Activated T-cell treated with anti-CD3 and anti-CD28 coated beads, Interleukin-2, amount 50 U/mL, for 4 hours (primary cell): ENCODE measurements at regions not wholly inside any gene's neighbourhood (a gene's known extent, or its start where the extent isn't known, plus 50 kb on each side); places are given as distances from the start of the nearest gene placed in this dataset.
"Not testable (repeated sequence)": the region's sequence is repeated elsewhere in the genome, so short reads cannot be mapped to it uniquely, and the experiment has no call there.

ENCODE experiments used
- ATAC-seq, 2 donors: fragments of 200-7000 bp; cut with Tn5 transposase; one replicate each; pipeline ENCODE4 v1.10.0; 2021
- DNase-seq: peaks from one replicate; pipeline ENCODE4 v3.0.0-alpha.2; 2020
- H3K27me3 Mint-ChIP-seq: one replicate; pipeline ENCODE4 v1.8.0; 2021; ENCODE audit warnings: low read depth, mixed read lengths
- H3K36me3 Mint-ChIP-seq: one replicate; pipeline ENCODE4 v1.8.0; 2022; ENCODE audit warnings: mixed read lengths; ENCODE audit not compliant: insufficient read depth
- H3K4me1 Mint-ChIP-seq: one replicate; pipeline ENCODE4 v1.8.0; 2021; ENCODE audit warnings: low read depth, mixed read lengths
- H3K4me3 Mint-ChIP-seq: one replicate; pipeline ENCODE4 v1.8.0; 2021; ENCODE audit warnings: mild to moderate bottlenecking, moderate library complexity, mixed read lengths
- H3K9me3 Mint-ChIP-seq: one replicate; pipeline ENCODE4 v1.8.0; 2021; ENCODE audit warnings: mixed read lengths

DNA sequence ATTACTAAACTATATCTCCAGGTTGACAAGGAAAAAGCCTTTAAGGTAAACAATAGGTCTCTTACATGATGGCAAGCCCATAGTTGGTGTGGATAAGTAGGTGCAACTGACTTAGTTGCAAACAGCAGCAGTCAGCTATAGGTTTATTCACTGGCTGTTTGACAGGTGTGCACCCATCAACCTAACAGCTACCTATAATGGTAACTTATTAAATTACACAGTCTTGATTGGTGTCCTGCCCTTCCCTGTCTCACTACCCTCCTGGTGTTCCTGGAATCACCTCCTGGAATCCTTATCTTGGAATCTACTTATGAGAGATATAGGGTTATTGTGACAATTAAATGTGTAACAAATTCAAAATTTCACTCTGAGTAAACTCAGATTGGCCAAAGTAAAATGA, 467.8 kb upstream of the UBE2E2 start:
- Mint-ChIP-seq H3K36me3 (no peaks in the 10 kb centered on the region), H3K27me3 (no peaks in the 10 kb centered on the region), H3K4me1 (no peaks in the 10 kb centered on the region), H3K4me3 (no peak overlapping the region), H3K9me3 (peaks cover 10% of the 10 kb centered on the region)
- ATAC-seq (no peak), DNase-seq (no peak)

DNA sequence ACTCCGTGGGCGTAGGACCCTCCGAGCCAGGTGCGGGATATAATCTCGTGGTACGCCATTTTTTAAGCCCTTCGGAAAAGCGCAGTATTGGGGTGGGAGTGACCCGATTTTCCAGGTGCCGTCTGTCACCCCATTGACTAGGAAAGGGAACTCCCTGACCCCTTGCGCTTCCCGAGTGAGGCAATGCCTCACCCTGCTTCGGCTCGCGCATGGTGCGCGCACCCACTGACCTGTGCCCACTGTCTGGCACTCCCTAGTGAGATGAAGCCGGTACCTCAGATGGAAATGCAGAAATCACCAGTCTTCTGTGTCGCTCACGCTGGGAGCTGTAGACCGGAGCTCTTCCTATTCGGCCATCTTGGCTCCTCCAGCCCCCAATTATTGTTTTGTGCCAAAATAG, 459.7 kb upstream of the UBE2E2 start:
- H3K4me1 Mint-ChIP-seq, ATAC-seq, H3K27me3 Mint-ChIP-seq, H3K4me3 Mint-ChIP-seq, H3K36me3 Mint-ChIP-seq, DNase-seq, H3K9me3 Mint-ChIP-seq: not testable (repeated sequence)

- Mint-ChIP-seq H3K4me1 (no peaks in the 10 kb centered on the region), H3K9me3 (no peaks in the 10 kb centered on the region), H3K36me3 (no peaks in the 10 kb centered on the region), H3K4me3 (no peak overlapping the region), H3K27me3 (no peaks in the 10 kb centered on the region)
- no peak for ATAC-seq
- no peak for DNase-seq
Observed at GRCh38 chr3:22745321-22745720, 457.8 kb upstream of the UBE2E2 start.

DNA sequence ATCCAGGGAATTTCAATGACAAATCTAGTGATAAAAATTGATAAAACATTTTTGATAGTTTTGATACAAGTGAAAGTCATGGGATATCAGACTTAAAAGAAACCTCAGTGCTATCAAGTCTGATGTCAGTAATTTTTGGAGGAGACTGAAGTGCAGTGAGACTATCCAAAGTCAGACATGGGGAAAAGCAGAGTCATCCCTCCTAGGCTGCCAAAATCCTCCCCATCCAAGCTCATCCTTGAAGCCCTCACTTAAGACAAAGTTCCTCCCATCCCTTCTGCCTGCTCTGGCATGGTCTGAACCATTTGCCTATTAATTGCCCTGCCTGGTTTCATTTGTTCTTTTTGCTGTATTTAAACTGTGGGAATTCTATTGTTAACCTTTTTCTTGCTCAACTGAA, 456.9 kb upstream of the UBE2E2 start:
- Mint-ChIP-seq H3K9me3 (peaks cover 4% of the 10 kb centered on the region), H3K4me3 (no peak overlapping the region), H3K36me3 (no peaks in the 10 kb centered on the region), H3K27me3 (no peaks in the 10 kb centered on the region), H3K4me1 (no peaks in the 10 kb centered on the region)
- DNase-seq (no peak), ATAC-seq (no peak)

GRCh38 chr3:22748453-22749045, 454.6 kb upstream of the UBE2E2 start:
- no peak for DNase-seq
- H3K36me3 Mint-ChIP-seq, result no peaks in the 10 kb centered on the region
- no peaks in the 10 kb centered on the region for H3K4me1 Mint-ChIP-seq
- no peaks in the 10 kb centered on the region for H3K27me3 Mint-ChIP-seq
- no peak overlapping the region for H3K4me3 Mint-ChIP-seq
- H3K9me3 Mint-ChIP-seq, result peaks cover 5% of the 10 kb centered on the region
- ATAC-seq, result no peak

- H3K4me1 Mint-ChIP-seq, result no peaks in the 10 kb centered on the region
Observed at GRCh38 chr3:22759636-22760310, 443.4 kb upstream of the UBE2E2 start.

DNA sequence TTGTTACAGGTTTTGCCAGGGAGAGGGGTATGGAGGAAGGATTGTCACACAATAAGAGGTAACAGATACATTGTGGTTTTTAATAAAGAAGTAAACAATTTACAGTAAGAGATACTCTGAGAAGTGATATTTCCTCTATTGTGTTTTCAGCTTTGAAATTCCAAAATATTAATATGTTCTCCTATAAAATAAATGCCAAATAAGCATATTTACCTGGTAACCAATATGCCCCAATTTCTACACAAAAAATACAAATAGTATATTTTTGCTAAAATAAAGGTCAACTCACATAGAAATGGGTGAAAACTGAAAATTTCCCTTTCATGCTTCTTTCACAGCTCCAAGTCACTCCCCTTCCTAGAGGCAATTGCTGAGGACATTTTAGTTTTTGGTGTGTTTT, 437.4 kb upstream of the UBE2E2 start:
- Mint-ChIP-seq H3K4me1 (no peaks in the 10 kb centered on the region), H3K4me3 (no peak overlapping the region), H3K9me3 (peaks cover 11% of the 10 kb centered on the region), H3K27me3 (no peaks in the 10 kb centered on the region), H3K36me3 (no peaks in the 10 kb centered on the region)
- DNase-seq, result no peak
- ATAC-seq, result no peak

More at GRCh38 chr3:22759636-22760310, 443.4 kb upstream of the UBE2E2 start:
- Mint-ChIP-seq H3K9me3 (peaks cover 13% of the 10 kb centered on the region), H3K36me3 (no peaks in the 10 kb centered on the region), H3K27me3 (no peaks in the 10 kb centered on the region), H3K4me3 (no peak overlapping the region)
- ATAC-seq (no peak), DNase-seq (no peak)

- no peak for ATAC-seq
- Mint-ChIP-seq H3K36me3 (no peaks in the 10 kb centered on the region), H3K4me3 (no peak overlapping the region), H3K9me3 (peaks cover 11% of the 10 kb centered on the region), H3K27me3 (no peaks in the 10 kb centered on the region), H3K4me1 (no peaks in the 10 kb centered on the region)
- DNase-seq, result no peak
Observed at GRCh38 chr3:22777834-22778233, 425.3 kb upstream of the UBE2E2 start.

DNA sequence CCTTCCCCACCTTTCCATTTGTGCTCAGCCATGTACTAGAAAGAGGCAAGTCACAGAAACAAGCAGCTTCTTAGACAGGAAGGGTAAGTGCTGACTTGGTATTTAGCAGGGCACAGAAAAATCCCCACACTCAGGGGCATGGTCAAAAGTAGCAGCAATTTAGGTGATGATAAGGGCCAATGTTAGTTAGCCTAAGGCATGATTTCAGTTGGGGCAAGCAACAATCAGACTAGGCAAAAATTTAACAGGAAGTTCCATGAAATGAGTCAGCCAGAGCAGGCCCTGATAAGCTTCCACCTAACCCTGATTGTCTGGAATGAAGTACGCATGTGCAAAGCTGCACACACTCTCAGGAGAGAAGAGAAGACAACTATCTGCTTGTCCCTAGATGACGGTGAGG, 423.4 kb upstream of the UBE2E2 start:
- H3K4me1 Mint-ChIP-seq, result no peaks in the 10 kb centered on the region

DNA sequence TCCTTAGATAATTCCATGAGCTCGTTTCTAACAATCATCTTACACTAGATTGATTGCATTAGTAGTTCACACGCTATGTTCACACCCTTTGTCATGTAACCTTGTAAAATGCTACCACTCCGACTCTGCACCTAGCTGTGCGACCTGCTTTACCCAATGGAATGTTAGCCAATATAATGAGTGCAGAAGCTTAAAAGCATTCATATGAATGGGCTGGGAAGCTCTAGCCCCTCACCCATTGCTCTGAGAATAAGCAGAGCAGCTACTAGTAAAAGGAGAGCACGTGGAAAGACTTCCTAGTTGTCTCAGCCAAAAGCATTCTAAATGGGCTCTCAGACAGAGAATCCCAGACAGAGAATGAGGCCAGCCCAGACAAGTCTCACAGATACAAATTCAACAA, 410.6 kb upstream of the UBE2E2 start:
- Mint-ChIP-seq H3K27me3 (no peaks in the 10 kb centered on the region), H3K36me3 (no peaks in the 10 kb centered on the region), H3K4me3 (no peak overlapping the region), H3K9me3 (peaks cover 20% of the 10 kb centered on the region), H3K4me1 (no peaks in the 10 kb centered on the region)
- ATAC-seq (no peak), DNase-seq (no peak)

More for the DNA sequence above, 423.4 kb upstream of the UBE2E2 start:
- ATAC-seq (no peak), DNase-seq (no peak)
- no peaks in the 10 kb centered on the region for H3K27me3 Mint-ChIP-seq
- H3K36me3 Mint-ChIP-seq, result no peaks in the 10 kb centered on the region
- H3K9me3 Mint-ChIP-seq, result peaks cover 28% of the 10 kb centered on the region
- no peak overlapping the region for H3K4me3 Mint-ChIP-seq

DNA sequence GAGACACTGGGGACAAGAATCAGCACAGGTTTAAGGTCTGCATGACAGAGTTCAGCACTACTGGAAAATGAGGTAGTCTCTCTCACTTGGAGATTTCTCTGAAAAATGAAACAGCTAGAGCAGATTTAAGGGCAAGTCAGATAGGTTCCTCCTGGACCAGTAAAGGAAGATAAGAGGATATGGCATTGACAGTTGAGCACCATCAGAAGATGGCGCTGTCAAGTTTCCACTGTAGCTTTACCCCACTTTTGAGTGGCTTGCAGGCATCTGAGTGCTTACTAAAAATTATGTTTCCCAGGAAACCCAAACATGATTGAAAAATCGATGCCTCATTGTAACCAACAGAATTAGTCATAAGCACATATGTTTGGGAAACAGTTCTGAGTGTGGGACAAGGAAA, 407.2 kb upstream of the UBE2E2 start:
- no peaks in the 10 kb centered on the region for H3K4me1 Mint-ChIP-seq
- ATAC-seq, result no peak
- peaks cover 8% of the 10 kb centered on the region for H3K9me3 Mint-ChIP-seq
- no peaks in the 10 kb centered on the region for H3K27me3 Mint-ChIP-seq
- H3K36me3 Mint-ChIP-seq, result no peaks in the 10 kb centered on the region
- H3K4me3 Mint-ChIP-seq, result no peak overlapping the region
- DNase-seq, result no peak

DNA sequence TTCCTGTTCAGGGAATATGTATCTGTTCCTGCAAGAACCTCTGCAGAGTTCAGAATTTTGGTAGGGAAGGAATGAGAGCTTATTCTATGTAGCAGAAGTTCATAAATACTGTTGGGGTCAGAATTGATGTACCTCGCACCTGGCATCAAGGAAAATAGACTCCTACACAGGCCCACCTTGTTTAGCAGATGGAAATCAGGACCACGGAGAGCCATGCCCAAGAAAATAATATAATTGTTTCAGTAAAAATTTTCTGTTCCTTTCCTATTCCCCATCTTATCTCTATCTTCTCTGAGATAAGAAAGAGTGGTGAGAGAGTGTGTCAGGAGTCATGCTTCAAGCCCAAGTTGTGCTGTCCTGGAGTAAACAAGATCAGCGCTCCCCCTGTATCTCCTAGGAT, 404.7 kb upstream of the UBE2E2 start:
- no peaks in the 10 kb centered on the region for H3K9me3 Mint-ChIP-seq
- ATAC-seq (no peak), DNase-seq (no peak)
- H3K4me3 Mint-ChIP-seq, result no peak overlapping the region
- H3K4me1 Mint-ChIP-seq, result no peaks in the 10 kb centered on the region
- H3K36me3 Mint-ChIP-seq, result no peaks in the 10 kb centered on the region
- no peaks in the 10 kb centered on the region for H3K27me3 Mint-ChIP-seq

- Mint-ChIP-seq H3K36me3 (no peaks in the 10 kb centered on the region), H3K4me3 (no peak overlapping the region), H3K9me3 (peaks cover 4% of the 10 kb centered on the region), H3K4me1 (no peaks in the 10 kb centered on the region), H3K27me3 (no peaks in the 10 kb centered on the region)
- no peak for DNase-seq
- ATAC-seq, result no peak
Observed at GRCh38 chr3:22819209-22819608, 383.9 kb upstream of the UBE2E2 start.

DNA sequence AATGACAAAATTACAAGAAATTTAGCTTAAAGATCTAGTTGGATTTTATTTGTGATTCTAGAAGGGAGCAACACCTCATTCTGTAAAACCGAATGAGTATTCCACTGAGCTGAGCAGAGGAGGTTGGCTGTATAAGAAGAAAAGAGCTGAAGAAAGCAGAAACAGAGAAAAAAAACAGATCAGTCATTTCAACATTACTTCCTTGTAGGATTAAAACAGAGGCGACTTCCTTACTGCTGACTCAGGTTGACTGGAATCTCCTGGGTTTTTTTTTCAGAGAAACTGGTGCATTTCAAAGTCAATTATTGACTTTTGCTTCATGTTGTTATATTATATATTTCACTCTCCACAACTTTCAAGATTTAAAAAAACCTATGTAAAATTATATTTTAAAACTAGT, 368.1 kb upstream of the UBE2E2 start:
- Mint-ChIP-seq H3K9me3 (peaks cover 5% of the 10 kb centered on the region), H3K36me3 (no peaks in the 10 kb centered on the region), H3K4me3 (no peak overlapping the region), H3K27me3 (no peaks in the 10 kb centered on the region), H3K4me1 (no peaks in the 10 kb centered on the region)
- DNase-seq (no peak), ATAC-seq (no peak)

GRCh38 chr3:22836131-22836530, 367.0 kb upstream of the UBE2E2 start:
- DNase-seq (no peak), ATAC-seq (no peak)
- Mint-ChIP-seq H3K9me3 (peaks cover 9% of the 10 kb centered on the region), H3K4me1 (no peaks in the 10 kb centered on the region), H3K4me3 (no peak overlapping the region), H3K27me3 (no peaks in the 10 kb centered on the region), H3K36me3 (no peaks in the 10 kb centered on the region)
